K562 (cell line): ENCODE measurements at regions not wholly inside any gene's neighbourhood (a gene's known extent, or its start where the extent isn't known, plus 50 kb on each side); places are given as distances from the start of the nearest gene placed in this dataset.

Experiments
- ATAC-seq: fragments of 200-7000 bp; cut with Tn5 transposase; 3 replicates; pipeline ENCODE4 v1.9.1; 2020; ENCODE audit warnings: moderate library complexity
- BruUV-seq: library from RNA; stranded (reverse); fragments of 400-500 nt; replicated peaks from 2 replicates; lab custom pipeline; 2021; lab: Mats Ljungman, UMichigan
- CTCF ChIA-PET: fragments of 300-600 bp; formaldehyde crosslinking; extraction: SDS; loops from one replicate; lab custom pipeline; 2021; ENCODE audit warnings: low intra/inter-chr PET ratio; lab: Yijun Ruan, JAX
- POLR2A ChIA-PET: fragments of 300-600, 350-650 bp; sonication (Branson Sonifier 250); formaldehyde crosslinking; extraction: SDS; loops from one replicate; lab custom pipeline; 2021; ENCODE audit warnings: antibody characterized with exemption, inconsistent platforms; lab: Yijun Ruan, JAX
- DNase-seq, 4 experiments: peaks; one replicate each; pipeline versions ENCODE4 v3.0.0 to v3.0.0-alpha.2; 2011 to 2018; ENCODE audit warnings: low spot score in 3 of 4, mixed read lengths in 3 of 4; ENCODE audit errors: extremely low read depth in 1 of 4
- FAIRE-seq: peaks from 2 replicates; lab custom pipeline; 2011; peaks lifted over from hg19 to GRCh38; lab: Jason Lieb, UNC
- H2AFZ ChIP-seq: 2 replicates; pipeline ENCODE4 v1.6.0; 2011; ENCODE audit warnings: low read depth, low read length, control low read depth, inconsistent platforms
- H3K27ac ChIP-seq: fragments of 200-600 bp; 3 replicates; pipeline ENCODE4 v1.8.0; 2011; ENCODE audit warnings: low read depth, mild to moderate bottlenecking, control low read depth, inconsistent platforms, low read length, moderate library complexity, mixed read lengths; ENCODE audit errors: extremely low read depth
- H3K27me3 ChIP-seq, 2 experiments: fragments of 300-600 bp in 1 of 2; 2 replicates in 1 of 2; 3 replicates in 1 of 2; pipeline versions ENCODE4 v1.6.0 to v1.8.0; 2011; ENCODE audit warnings: inconsistent platforms in 2 of 2, low read length in 2 of 2, mild to moderate bottlenecking in 1 of 2, mixed read lengths in 1 of 2, moderate library complexity in 1 of 2; ENCODE audit not compliant: control insufficient read depth in 2 of 2, insufficient read depth in 2 of 2
- H3K36me3 ChIP-seq: fragments of 300-600 bp; 3 replicates; pipeline ENCODE4 v1.8.0; 2011; ENCODE audit warnings: mild to moderate bottlenecking, low read length, inconsistent platforms; ENCODE audit not compliant: control insufficient read depth, insufficient read depth
- H3K4me1 ChIP-seq, 2 experiments: fragments of 200-600 bp in 1 of 2; replicated peaks in 1 of 2; 2 replicates in 1 of 2; 3 replicates in 1 of 2; pipeline versions ENCODE4 v1.5.1 to v1.8.0; 2011; ENCODE audit warnings: inconsistent platforms in 2 of 2, low read length in 2 of 2, mild to moderate bottlenecking in 1 of 2, mixed read lengths in 1 of 2, moderate library complexity in 1 of 2; ENCODE audit not compliant: control insufficient read depth in 2 of 2, insufficient read depth in 2 of 2
- H3K4me2 ChIP-seq: 2 replicates; pipeline ENCODE4 v1.6.1; 2011; ENCODE audit warnings: low read length, control low read depth, inconsistent platforms, mixed read lengths; ENCODE audit not compliant: insufficient read depth
- H3K4me3 ChIP-seq: fragments of 200-600 bp; sonication (generic), shearing (Covaris generic); 2 replicates; pipeline ENCODE4 v1.5.1; 2016; ENCODE audit warnings: control low read depth, inconsistent platforms
- H3K79me2 ChIP-seq: fragments of 200-600 bp; 3 replicates; pipeline ENCODE4 v1.8.0; 2011; ENCODE audit warnings: low read length, inconsistent platforms; ENCODE audit not compliant: control insufficient read depth, insufficient read depth
- H3K9ac ChIP-seq, 2 experiments: 2 replicates each; pipeline versions ENCODE4 v1.6.0 to v1.6.1; 2011; ENCODE audit warnings: low read depth in 2 of 2, low read length in 2 of 2, control low read depth in 1 of 2, inconsistent platforms in 1 of 2, mild to moderate bottlenecking in 1 of 2, mixed read lengths in 1 of 2; ENCODE audit not compliant: insufficient read depth in 1 of 2
- H3K9me1 ChIP-seq: one replicate; pipeline ENCODE4 v1.6.0; 2011; ENCODE audit warnings: inconsistent platforms, mild to moderate bottlenecking, low read length, moderate library complexity; ENCODE audit not compliant: control insufficient read depth, insufficient read depth
- H3K9me3 ChIP-seq: replicated peaks from 2 replicates; pipeline ENCODE4 v1.5.1; 2011; ENCODE audit warnings: low read depth, low read length, inconsistent platforms; ENCODE audit not compliant: control insufficient read depth, insufficient read depth
- H4K20me1 ChIP-seq: replicated peaks from 2 replicates; pipeline ENCODE4 v1.6.1; 2011; ENCODE audit warnings: low read length, inconsistent platforms, mixed read lengths; ENCODE audit not compliant: control insufficient read depth, insufficient read depth
- C11orf30 ChIP-seq: fragments of 450-650 bp; IDR thresholded peaks from 2 replicates; pipeline ENCODE4 v1.6.1; 2016; ENCODE audit warnings: low read depth, mild to moderate bottlenecking
- ELF2 ChIP-seq: fragments of 250-450 bp; sonication (Bioruptor Pico); IDR thresholded peaks from 2 replicates; pipeline ENCODE4 v1.5.0; 2021; ENCODE audit warnings: mild to moderate bottlenecking
- FOXJ2 ChIP-seq: fragments of 200-800 bp; sonication (Bioruptor generic); IDR thresholded peaks from 2 replicates; pipeline ENCODE4 v1.6.1; 2016; ENCODE audit warnings: missing genetic modification characterization, missing compliant biosample characterization
- HDAC1 ChIP-seq, 2 experiments: fragments of 450-650 bp; IDR thresholded peaks; 2 replicates each; pipeline ENCODE4 v1.6.1; 2016 to 2017; ENCODE audit warnings: inconsistent platforms in 1 of 2, mild to moderate bottlenecking in 1 of 2, moderate library complexity in 1 of 2
- HLTF ChIP-seq: fragments of 450-650 bp; IDR thresholded peaks from 2 replicates; pipeline ENCODE4 v1.6.1; 2016
- ILF3 ChIP-seq: fragments of 450-650 bp; IDR thresholded peaks from 2 replicates; pipeline ENCODE4 v1.6.1; 2018; ENCODE audit warnings: antibody characterized with exemption, mild to moderate bottlenecking, moderate library complexity, borderline replicate concordance
- KDM5B ChIP-seq: fragments of 200-600 bp; sonication (generic); IDR thresholded peaks from 2 replicates; pipeline ENCODE4 v1.6.1; 2012; ENCODE audit warnings: low read depth, mild to moderate bottlenecking, moderate library complexity, low read length, control low read depth, inconsistent platforms; ENCODE audit not compliant: insufficient replicate concordance
- KLF1 ChIP-seq: fragments of 450-650 bp; IDR thresholded peaks from 2 replicates; pipeline ENCODE4 v1.6.1; 2016; ENCODE audit warnings: missing genetic modification characterization, missing compliant biosample characterization
- MAFF ChIP-seq: IDR thresholded peaks from 2 replicates; pipeline ENCODE4 v1.6.1; 2012; ENCODE audit warnings: low read length, improper control_type of control experiment
- MAFG ChIP-seq: fragments of 450-650 bp; conservative IDR thresholded peaks from 2 replicates; pipeline ENCODE4 v1.6.1; 2016; ENCODE audit warnings: missing genetic modification characterization, missing compliant biosample characterization
- SNIP1 ChIP-seq: fragments of 450-650 bp; IDR thresholded peaks from 2 replicates; pipeline ENCODE4 v1.7.1; 2017; ENCODE audit warnings: low read depth, mild to moderate bottlenecking
- SP2 ChIP-seq: IDR thresholded peaks from 2 replicates; pipeline ENCODE4 v1.6.1; 2011; ENCODE audit warnings: mild to moderate bottlenecking, low read depth, low read length, moderate library complexity; ENCODE audit not compliant: poor library complexity, severe bottlenecking; ENCODE audit errors: extremely low read depth
- ZBTB1 ChIP-seq: sonication (generic); formaldehyde crosslinking; IDR thresholded peaks from 2 replicates; pipeline ENCODE4 v1.8.1; 2023; ENCODE audit warnings: missing genetic modification reagents, low read depth, mild to moderate bottlenecking, borderline replicate concordance
- ZNF316 ChIP-seq: fragments of 450-650 bp; IDR thresholded peaks from 2 replicates; pipeline ENCODE4 v1.6.1; 2016
- ZNF75A ChIP-seq: fragments of 450-650 bp; formaldehyde crosslinking; IDR thresholded peaks from 2 replicates; pipeline ENCODE4 v1.4.0; 2020; ENCODE audit warnings: mild to moderate bottlenecking
- ZNF79 ChIP-seq: fragments of 250-450 bp; sonication (Bioruptor Pico); IDR thresholded peaks from 2 replicates; pipeline ENCODE4 v1.4.0; 2020; ENCODE audit warnings: low read depth, mild to moderate bottlenecking, moderate library complexity
- WGBS: fragments of 100-300 bp; shearing (Covaris generic); methylation state at CpG from one replicate; pipeline ENCODE4 v1.1.6; 2016; ENCODE audit warnings: low coverage, mixed read lengths; ENCODE audit not compliant: insufficient coverage; ENCODE audit errors: missing lambda C conversion rate; 5-methylcytosine and 5-hydroxymethylcytosine counted together
- in situ Hi-C: fragments of 300-500 bp; cut with MboI; formaldehyde crosslinking; loops from 4 replicates; pipeline ENCODE4 v1.15.0; 2018; ENCODE audit warnings: inconsistent platforms, mixed read lengths
- intact Hi-C: fragments of 100-400 bp; cut with micrococcal nuclease; formaldehyde crosslinking; loops from 2 replicates; pipeline ENCODE4 v1.14.2; 2022
- TF ChIP-seq, protein P1 (sequence below): fragments of 450-650 bp; IDR thresholded peaks from 2 replicates; pipeline ENCODE4 v1.7.0; 2016; ENCODE audit warnings: borderline replicate concordance
- TF ChIP-seq, protein P2 (sequence below): fragments of 450-650 bp; conservative IDR thresholded peaks from 2 replicates; pipeline ENCODE4 v1.6.1; 2016; ENCODE audit warnings: missing genetic modification characterization, low read depth, mild to moderate bottlenecking, control low read depth, missing compliant biosample characterization
- TF ChIP-seq, protein P3 (sequence below): fragments of 250-450 bp; sonication (Bioruptor Pico); IDR thresholded peaks from 2 replicates; pipeline ENCODE4 v1.8.0; 2021; ENCODE audit warnings: mild to moderate bottlenecking, moderate library complexity

DNA sequence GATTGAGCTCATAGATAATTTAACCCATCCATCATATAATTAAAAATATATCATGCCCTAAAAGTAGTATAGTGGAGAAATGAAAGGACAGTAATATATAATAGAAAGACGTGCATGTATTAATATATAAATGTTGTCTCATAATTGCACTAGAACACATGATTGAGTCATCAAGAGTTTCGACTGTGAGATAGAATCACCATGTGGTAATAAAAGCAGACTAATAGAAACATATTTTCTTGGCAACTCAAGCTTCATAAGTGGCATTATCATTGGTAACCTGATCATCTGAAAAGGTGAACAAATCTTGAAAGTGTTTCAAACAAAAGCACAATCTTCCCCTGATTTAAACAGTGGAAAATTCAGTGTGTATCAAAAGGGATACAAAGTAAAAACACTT, 188.8 kb downstream of the CYRIA start (continued):
- TF ChIP-seq, protein P1, sequence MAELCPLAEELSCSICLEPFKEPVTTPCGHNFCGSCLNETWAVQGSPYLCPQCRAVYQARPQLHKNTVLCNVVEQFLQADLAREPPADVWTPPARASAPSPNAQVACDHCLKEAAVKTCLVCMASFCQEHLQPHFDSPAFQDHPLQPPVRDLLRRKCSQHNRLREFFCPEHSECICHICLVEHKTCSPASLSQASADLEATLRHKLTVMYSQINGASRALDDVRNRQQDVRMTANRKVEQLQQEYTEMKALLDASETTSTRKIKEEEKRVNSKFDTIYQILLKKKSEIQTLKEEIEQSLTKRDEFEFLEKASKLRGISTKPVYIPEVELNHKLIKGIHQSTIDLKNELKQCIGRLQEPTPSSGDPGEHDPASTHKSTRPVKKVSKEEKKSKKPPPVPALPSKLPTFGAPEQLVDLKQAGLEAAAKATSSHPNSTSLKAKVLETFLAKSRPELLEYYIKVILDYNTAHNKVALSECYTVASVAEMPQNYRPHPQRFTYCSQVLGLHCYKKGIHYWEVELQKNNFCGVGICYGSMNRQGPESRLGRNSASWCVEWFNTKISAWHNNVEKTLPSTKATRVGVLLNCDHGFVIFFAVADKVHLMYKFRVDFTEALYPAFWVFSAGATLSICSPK: no peak
- TF ChIP-seq, protein P2, sequence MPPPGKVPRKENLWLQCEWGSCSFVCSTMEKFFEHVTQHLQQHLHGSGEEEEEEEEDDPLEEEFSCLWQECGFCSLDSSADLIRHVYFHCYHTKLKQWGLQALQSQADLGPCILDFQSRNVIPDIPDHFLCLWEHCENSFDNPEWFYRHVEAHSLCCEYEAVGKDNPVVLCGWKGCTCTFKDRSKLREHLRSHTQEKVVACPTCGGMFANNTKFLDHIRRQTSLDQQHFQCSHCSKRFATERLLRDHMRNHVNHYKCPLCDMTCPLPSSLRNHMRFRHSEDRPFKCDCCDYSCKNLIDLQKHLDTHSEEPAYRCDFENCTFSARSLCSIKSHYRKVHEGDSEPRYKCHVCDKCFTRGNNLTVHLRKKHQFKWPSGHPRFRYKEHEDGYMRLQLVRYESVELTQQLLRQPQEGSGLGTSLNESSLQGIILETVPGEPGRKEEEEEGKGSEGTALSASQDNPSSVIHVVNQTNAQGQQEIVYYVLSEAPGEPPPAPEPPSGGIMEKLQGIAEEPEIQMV (tag): no peak
- TF ChIP-seq SP2 (no peak), SNIP1 (no peak)

DNA sequence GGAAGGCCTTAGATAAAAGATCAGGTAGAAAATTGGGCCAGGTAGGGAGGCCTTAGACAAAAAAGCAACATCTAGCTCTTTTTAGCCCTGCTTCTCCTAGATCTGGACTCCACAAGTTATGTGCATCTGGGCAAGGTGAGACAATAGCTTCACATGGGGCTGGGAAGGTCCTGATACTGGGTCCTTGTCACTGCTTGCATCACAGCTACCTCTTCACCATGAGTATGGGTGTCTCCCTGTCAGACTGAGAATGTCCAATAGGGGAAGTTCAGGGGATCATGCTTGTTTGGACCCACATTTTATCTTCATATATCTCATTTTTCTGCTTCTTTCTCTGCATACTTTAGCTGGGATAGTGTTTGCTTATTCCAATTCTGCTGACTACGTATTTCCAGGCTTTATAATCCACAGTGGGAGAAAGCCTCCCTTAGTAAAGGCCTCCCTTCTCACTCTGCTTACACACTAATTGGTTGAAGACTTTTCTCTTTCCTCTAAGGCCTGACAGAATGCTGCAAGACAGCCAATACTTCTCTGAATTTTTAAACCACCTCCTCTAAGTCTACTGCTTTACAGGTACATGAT, 189.6 kb downstream of the CYRIA start:
- Histone ChIP-seq H3K27me3 (no peaks in the 10 kb centered on the region; a peak in 1 of 5 replicates), H3K36me3 (no peaks in the 10 kb centered on the region), H2AFZ (no peak overlapping the region), H3K4me1 (no peaks in the 10 kb centered on the region), H3K9me3 (no peaks in the 10 kb centered on the region), H3K4me3 (no peak overlapping the region), H3K9me1 (no peaks in the 10 kb centered on the region), H3K9ac (no peak overlapping the region), H3K27ac (no peak overlapping the region), H3K79me2 (no peaks in the 10 kb centered on the region), H3K4me2 (no peak overlapping the region), H4K20me1 (no peaks in the 10 kb centered on the region)
- no TSS peak for BruUV-seq
- DNase-seq (no peak), ATAC-seq (no peak), FAIRE-seq (no peak)
- intact Hi-C loops: no loop called here
- no peak for TF ChIP-seq ZBTB1 (CRISPR knock-in tag)
- TF ChIP-seq ILF3: no peak
- peak; percentile 36; the same call in 1 of the 2 replicates for TF ChIP-seq MAFF
- no peak for TF ChIP-seq ZNF75A (CRISPR knock-in tag)
- TF ChIP-seq C11orf30: peak; percentile 43; the same call in 1 of the 2 replicates
- TF ChIP-seq, protein P3, sequence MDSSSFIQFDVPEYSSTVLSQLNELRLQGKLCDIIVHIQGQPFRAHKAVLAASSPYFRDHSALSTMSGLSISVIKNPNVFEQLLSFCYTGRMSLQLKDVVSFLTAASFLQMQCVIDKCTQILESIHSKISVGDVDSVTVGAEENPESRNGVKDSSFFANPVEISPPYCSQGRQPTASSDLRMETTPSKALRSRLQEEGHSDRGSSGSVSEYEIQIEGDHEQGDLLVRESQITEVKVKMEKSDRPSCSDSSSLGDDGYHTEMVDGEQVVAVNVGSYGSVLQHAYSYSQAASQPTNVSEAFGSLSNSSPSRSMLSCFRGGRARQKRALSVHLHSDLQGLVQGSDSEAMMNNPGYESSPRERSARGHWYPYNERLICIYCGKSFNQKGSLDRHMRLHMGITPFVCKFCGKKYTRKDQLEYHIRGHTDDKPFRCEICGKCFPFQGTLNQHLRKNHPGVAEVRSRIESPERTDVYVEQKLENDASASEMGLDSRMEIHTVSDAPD: no peak
- TF ChIP-seq ZNF316: peak; percentile 67
- no peak for TF ChIP-seq ZNF79 (CRISPR knock-in tag)
- no peak for TF ChIP-seq HDAC1 (IDR thresholded peaks at IDR 0.05)
- no peak for TF ChIP-seq HLTF
- no peak for TF ChIP-seq ELF2 (CRISPR knock-in tag)
- peak; percentile 21; the same call in 1 of the 2 replicates for TF ChIP-seq MAFG
- no peak for TF ChIP-seq KDM5B
- no peak for TF ChIP-seq FOXJ2 (tag)
- TF ChIP-seq KLF1 (tag): no peak
- ChIA-PET POLR2A (interaction anchor here (0.6 kb wide), 1 partner anchor 35 kb away, joined by 3 read pairs; no protein-coding TSS in a partner anchor), CTCF (no interaction called here)
- 0% methylated on average over 1 of the region's 1 CpG for WGBS
- in situ Hi-C loops: loop anchor here (25.0 kb wide), 1 partner anchor 539 kb away; the partner anchor contains the start of gene MYCN
